AG09319 (cell line): ENCODE measurements at regions not wholly inside any gene's neighbourhood (a gene's known extent, or its start where the extent isn't known, plus 50 kb on each side); places are given as distances from the start of the nearest gene placed in this dataset.
"Not testable (repeated sequence)": the region's sequence is repeated elsewhere in the genome, so short reads cannot be mapped to it uniquely, and the experiment has no call there.

ENCODE experiments used
- DNase-seq: peaks from one replicate; pipeline ENCODE4 v3.0.0-alpha.2; 2010; ENCODE audit warnings: low read depth; ENCODE audit errors: extremely low read depth
- CTCF ChIP-seq: IDR thresholded peaks from 2 replicates; pipeline ENCODE4 v1.5.1; 2011; ENCODE audit warnings: low read depth, mild to moderate bottlenecking, inconsistent platforms, low read length, moderate library complexity

GRCh38 chr1:72997624-72998023 is 715.3 kb upstream of the NEGR1 start:
- TF ChIP-seq CTCF = no peak
- no peak for DNase-seq

GRCh38 chr1:72997041-72997440 is 714.7 kb upstream of the NEGR1 start:
- TF ChIP-seq CTCF = no peak

GRCh38 chr1:72987871-72988270 is 705.5 kb upstream of the NEGR1 start:
- not testable (repeated sequence) for DNase-seq

More at GRCh38 chr1:72997041-72997440, 714.7 kb upstream of the NEGR1 start:
- DNase-seq = no peak

- no peak for TF ChIP-seq CTCF
Measured at GRCh38 chr1:72986591-72987290, 704.4 kb upstream of the NEGR1 start.

GRCh38 chr1:72985024-72985423 is 702.7 kb upstream of the NEGR1 start:
- DNase-seq = not testable (repeated sequence)

More at GRCh38 chr1:72986591-72987290, 704.4 kb upstream of the NEGR1 start:
- no peak for DNase-seq

- DNase-seq = not testable (repeated sequence)
Measured at GRCh38 chr1:72983011-72983410, 700.7 kb upstream of the NEGR1 start.

GRCh38 chr1:72969461-72969860 is 687.1 kb upstream of the NEGR1 start:
- TF ChIP-seq CTCF = no peak
- DNase-seq = no peak

GRCh38 chr1:72954943-72955342 is 672.6 kb upstream of the NEGR1 start:
- no peak for TF ChIP-seq CTCF
- DNase-seq = no peak

GRCh38 chr1:72950900-72951299 is 668.6 kb upstream of the NEGR1 start:
- not testable (repeated sequence) for DNase-seq
